K562 (cell line): ENCODE measurements at regions not wholly inside any gene's neighbourhood (a gene's known extent, or its start where the extent isn't known, plus 50 kb on each side); places are given as distances from the start of the nearest gene placed in this dataset.

Experiments
- ATAC-seq: fragments of 200-7000 bp; cut with Tn5 transposase; 3 replicates; pipeline ENCODE4 v1.9.1; 2020; ENCODE audit warnings: moderate library complexity
- BruUV-seq: library from RNA; stranded (reverse); fragments of 400-500 nt; replicated peaks from 2 replicates; lab custom pipeline; 2021; lab: Mats Ljungman, UMichigan
- CTCF ChIA-PET: fragments of 300-600 bp; formaldehyde crosslinking; extraction: SDS; loops from one replicate; lab custom pipeline; 2021; ENCODE audit warnings: low intra/inter-chr PET ratio; lab: Yijun Ruan, JAX
- POLR2A ChIA-PET: fragments of 300-600, 350-650 bp; sonication (Branson Sonifier 250); formaldehyde crosslinking; extraction: SDS; loops from one replicate; lab custom pipeline; 2021; ENCODE audit warnings: antibody characterized with exemption, inconsistent platforms; lab: Yijun Ruan, JAX
- DNase-seq, 4 experiments: peaks; one replicate each; pipeline versions ENCODE4 v3.0.0 to v3.0.0-alpha.2; 2011 to 2018; ENCODE audit warnings: low spot score in 3 of 4, mixed read lengths in 3 of 4; ENCODE audit errors: extremely low read depth in 1 of 4
- FAIRE-seq: peaks from 2 replicates; lab custom pipeline; 2011; peaks lifted over from hg19 to GRCh38; lab: Jason Lieb, UNC
- H2AFZ ChIP-seq: 2 replicates; pipeline ENCODE4 v1.6.0; 2011; ENCODE audit warnings: low read depth, low read length, control low read depth, inconsistent platforms
- H3K27ac ChIP-seq: fragments of 200-600 bp; 3 replicates; pipeline ENCODE4 v1.8.0; 2011; ENCODE audit warnings: low read depth, mild to moderate bottlenecking, control low read depth, inconsistent platforms, low read length, moderate library complexity, mixed read lengths; ENCODE audit errors: extremely low read depth
- H3K27me3 ChIP-seq, 2 experiments: fragments of 300-600 bp in 1 of 2; 2 replicates in 1 of 2; 3 replicates in 1 of 2; pipeline versions ENCODE4 v1.6.0 to v1.8.0; 2011; ENCODE audit warnings: inconsistent platforms in 2 of 2, low read length in 2 of 2, mild to moderate bottlenecking in 1 of 2, mixed read lengths in 1 of 2, moderate library complexity in 1 of 2; ENCODE audit not compliant: control insufficient read depth in 2 of 2, insufficient read depth in 2 of 2
- H3K36me3 ChIP-seq: fragments of 300-600 bp; 3 replicates; pipeline ENCODE4 v1.8.0; 2011; ENCODE audit warnings: mild to moderate bottlenecking, low read length, inconsistent platforms; ENCODE audit not compliant: control insufficient read depth, insufficient read depth
- H3K4me1 ChIP-seq, 2 experiments: fragments of 200-600 bp in 1 of 2; replicated peaks in 1 of 2; 2 replicates in 1 of 2; 3 replicates in 1 of 2; pipeline versions ENCODE4 v1.5.1 to v1.8.0; 2011; ENCODE audit warnings: inconsistent platforms in 2 of 2, low read length in 2 of 2, mild to moderate bottlenecking in 1 of 2, mixed read lengths in 1 of 2, moderate library complexity in 1 of 2; ENCODE audit not compliant: control insufficient read depth in 2 of 2, insufficient read depth in 2 of 2
- H3K4me2 ChIP-seq: 2 replicates; pipeline ENCODE4 v1.6.1; 2011; ENCODE audit warnings: low read length, control low read depth, inconsistent platforms, mixed read lengths; ENCODE audit not compliant: insufficient read depth
- H3K4me3 ChIP-seq: fragments of 200-600 bp; sonication (generic), shearing (Covaris generic); 2 replicates; pipeline ENCODE4 v1.5.1; 2016; ENCODE audit warnings: control low read depth, inconsistent platforms
- H3K79me2 ChIP-seq: fragments of 200-600 bp; 3 replicates; pipeline ENCODE4 v1.8.0; 2011; ENCODE audit warnings: low read length, inconsistent platforms; ENCODE audit not compliant: control insufficient read depth, insufficient read depth
- H3K9ac ChIP-seq, 2 experiments: 2 replicates each; pipeline versions ENCODE4 v1.6.0 to v1.6.1; 2011; ENCODE audit warnings: low read depth in 2 of 2, low read length in 2 of 2, control low read depth in 1 of 2, inconsistent platforms in 1 of 2, mild to moderate bottlenecking in 1 of 2, mixed read lengths in 1 of 2; ENCODE audit not compliant: insufficient read depth in 1 of 2
- H3K9me1 ChIP-seq: one replicate; pipeline ENCODE4 v1.6.0; 2011; ENCODE audit warnings: inconsistent platforms, mild to moderate bottlenecking, low read length, moderate library complexity; ENCODE audit not compliant: control insufficient read depth, insufficient read depth
- H3K9me3 ChIP-seq: replicated peaks from 2 replicates; pipeline ENCODE4 v1.5.1; 2011; ENCODE audit warnings: low read depth, low read length, inconsistent platforms; ENCODE audit not compliant: control insufficient read depth, insufficient read depth
- H4K20me1 ChIP-seq: replicated peaks from 2 replicates; pipeline ENCODE4 v1.6.1; 2011; ENCODE audit warnings: low read length, inconsistent platforms, mixed read lengths; ENCODE audit not compliant: control insufficient read depth, insufficient read depth
- BRD9 ChIP-seq: fragments of 450-650 bp; IDR thresholded peaks from 2 replicates; pipeline ENCODE4 v1.6.1; 2018; ENCODE audit warnings: low read depth; ENCODE audit not compliant: partially characterized antibody
- EGR1 ChIP-seq: fragments of 450-650 bp; conservative IDR thresholded peaks from 2 replicates; pipeline ENCODE4 v1.6.1; 2017; ENCODE audit warnings: mild to moderate bottlenecking
- EP300 ChIP-seq: IDR thresholded peaks from 2 replicates; pipeline ENCODE4 v1.6.1; 2012; ENCODE audit warnings: low read length, improper control_type of control experiment
- FIP1L1 ChIP-seq: fragments of 200-400 bp; formaldehyde crosslinking; IDR thresholded peaks from 2 replicates; pipeline ENCODE4 v1.6.1; 2018; ENCODE audit warnings: mild to moderate bottlenecking, low read depth, low read length; ENCODE audit not compliant: poor library complexity, severe bottlenecking
- FOXA1 ChIP-seq: fragments of 450-650 bp; IDR thresholded peaks from 2 replicates; pipeline ENCODE4 v1.6.1; 2016; ENCODE audit warnings: mild to moderate bottlenecking, borderline replicate concordance
- FOXJ3 ChIP-seq: sonication (generic); formaldehyde crosslinking; IDR thresholded peaks from 2 replicates; pipeline ENCODE4 v1.4.0; 2020; ENCODE audit warnings: mild to moderate bottlenecking, missing genetic modification reagents
- GABPA ChIP-seq: fragments of 200-800 bp; sonication (Bioruptor generic); conservative IDR thresholded peaks from 2 replicates; pipeline ENCODE4 v1.6.1; 2016; ENCODE audit warnings: low read depth, missing genetic modification characterization, missing compliant biosample characterization
- GTF2E2 ChIP-seq: fragments of 200-800 bp; sonication (Bioruptor generic); IDR thresholded peaks from 2 replicates; pipeline ENCODE4 v1.6.1; 2016; ENCODE audit warnings: missing genetic modification characterization, missing compliant biosample characterization
- NFE2 ChIP-seq: IDR thresholded peaks from 2 replicates; pipeline ENCODE4 v1.6.1; 2014; ENCODE audit warnings: antibody characterized with exemption, low read depth
- NFE2L1 ChIP-seq: fragments of 450-650 bp; IDR thresholded peaks from 2 replicates; pipeline ENCODE4 v1.6.1; 2016; ENCODE audit warnings: missing genetic modification characterization, low read depth, mild to moderate bottlenecking, missing compliant biosample characterization, moderate library complexity, borderline replicate concordance
- OTX1 ChIP-seq: fragments of 450-650 bp; formaldehyde crosslinking; IDR thresholded peaks from 2 replicates; pipeline ENCODE4 v1.4.0; 2022; ENCODE audit warnings: mild to moderate bottlenecking
- RBM25 ChIP-seq: fragments of 200-400 bp; formaldehyde crosslinking; IDR thresholded peaks from 2 replicates; pipeline ENCODE4 v1.6.1; 2018; ENCODE audit warnings: low read length, low read depth, moderate library complexity; ENCODE audit not compliant: severe bottlenecking
- SRSF1 ChIP-seq: fragments of 200-400 bp; formaldehyde crosslinking; IDR thresholded peaks from 2 replicates; pipeline ENCODE4 v1.6.1; 2017; ENCODE audit warnings: mild to moderate bottlenecking, low read depth, low read length, moderate library complexity
- TARDBP ChIP-seq: fragments of 450-650 bp; IDR thresholded peaks from 2 replicates; pipeline ENCODE4 v1.6.1; 2016
- ZBTB7A ChIP-seq: IDR thresholded peaks from 2 replicates; pipeline ENCODE4 v1.6.1; 2011; ENCODE audit warnings: low read depth, mild to moderate bottlenecking, low read length, moderate library complexity, borderline replicate concordance; ENCODE audit not compliant: control insufficient read depth
- ZNF408 ChIP-seq: fragments of 250-450 bp; sonication (Bioruptor Pico); IDR thresholded peaks from 2 replicates; pipeline ENCODE4 v1.4.0; 2020; ENCODE audit warnings: low read depth, mild to moderate bottlenecking, moderate library complexity
- WGBS: fragments of 100-300 bp; shearing (Covaris generic); methylation state at CpG from one replicate; pipeline ENCODE4 v1.1.6; 2016; ENCODE audit warnings: low coverage, mixed read lengths; ENCODE audit not compliant: insufficient coverage; ENCODE audit errors: missing lambda C conversion rate; 5-methylcytosine and 5-hydroxymethylcytosine counted together
- in situ Hi-C: fragments of 300-500 bp; cut with MboI; formaldehyde crosslinking; loops from 4 replicates; pipeline ENCODE4 v1.15.0; 2018; ENCODE audit warnings: inconsistent platforms, mixed read lengths
- intact Hi-C: fragments of 100-400 bp; cut with micrococcal nuclease; formaldehyde crosslinking; loops from 2 replicates; pipeline ENCODE4 v1.14.2; 2022
- TF ChIP-seq, protein P1 (sequence below): sonication (generic); formaldehyde crosslinking; IDR thresholded peaks from 2 replicates; pipeline ENCODE4 v1.9.0; 2022; ENCODE audit warnings: mild to moderate bottlenecking, missing genetic modification reagents
- TF ChIP-seq, protein P2 (sequence below): fragments of 200-800 bp; sonication (Bioruptor generic); IDR thresholded peaks from 2 replicates; pipeline ENCODE4 v1.6.1; 2017; ENCODE audit warnings: missing genetic modification characterization, missing compliant biosample characterization
- TF ChIP-seq, protein P3 (sequence below), 2 experiments: fragments of 450-650 bp in 1 of 2; sonication (generic) in 1 of 2; formaldehyde crosslinking in 1 of 2; IDR thresholded peaks in 1 of 2; conservative IDR thresholded peaks in 1 of 2; 2 replicates each; pipeline versions ENCODE4 v1.6.1 to v1.8.1; 2016 to 2023; ENCODE audit warnings: mild to moderate bottlenecking in 2 of 2, moderate library complexity in 2 of 2, inconsistent platforms in 1 of 2, missing genetic modification reagents in 1 of 2

DNA sequence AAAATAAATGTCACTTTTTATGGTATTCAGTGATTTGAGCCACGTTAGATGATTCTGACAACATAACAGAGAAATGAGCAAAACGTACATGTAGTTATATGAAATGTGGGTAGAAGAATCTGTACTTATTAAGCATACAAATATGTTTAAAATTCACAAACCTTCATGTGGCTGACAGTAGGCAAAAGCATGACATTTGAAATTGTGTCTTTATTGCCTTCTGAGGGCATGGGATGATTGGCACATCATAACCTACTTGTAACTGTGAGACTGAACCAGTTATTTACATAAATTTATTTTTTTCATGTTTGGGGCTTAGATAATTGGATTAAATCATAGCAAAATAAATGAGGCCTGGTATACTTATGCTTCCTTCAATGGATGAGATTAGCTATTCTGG, 202.2 kb downstream of the DNAJB9 start:
- DNase-seq: no peak
- Histone ChIP-seq H3K4me2 (no peak overlapping the region), H3K27ac (no peak overlapping the region), H4K20me1 (no peaks in the 10 kb centered on the region), H3K9me3 (no peaks in the 10 kb centered on the region), H3K4me1 (no peaks in the 10 kb centered on the region), H3K27me3 (no peaks in the 10 kb centered on the region), H3K4me3 (no peak overlapping the region), H3K9ac (no peak overlapping the region), H3K36me3 (no peaks in the 10 kb centered on the region), H3K9me1 (no peaks in the 10 kb centered on the region), H2AFZ (no peak overlapping the region), H3K79me2 (no peaks in the 10 kb centered on the region)
- intact Hi-C loops: no loop called here
- no peak for ATAC-seq
- POLR2A ChIA-PET: no interaction called here
- in situ Hi-C loops: no loop called here
- CTCF ChIA-PET: no interaction called here
- TF ChIP-seq OTX1 (CRISPR knock-in tag) (no peak), ZNF408 (CRISPR knock-in tag) (no peak), RBM25 (no peak), EGR1 (no peak), ZBTB7A (no peak), FOXJ3 (CRISPR knock-in tag) (no peak), NFE2 (no peak), FIP1L1 (no peak), SRSF1 (no peak), BRD9 (no peak), TARDBP (no peak), FOXA1 (no peak), EP300 (no peak), GABPA (tag) (no peak), GTF2E2 (tag) (no peak), NFE2L1 (tag) (no peak)
- TF ChIP-seq, protein P1, sequence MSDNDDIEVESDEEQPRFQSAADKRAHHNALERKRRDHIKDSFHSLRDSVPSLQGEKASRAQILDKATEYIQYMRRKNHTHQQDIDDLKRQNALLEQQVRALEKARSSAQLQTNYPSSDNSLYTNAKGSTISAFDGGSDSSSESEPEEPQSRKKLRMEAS: no peak
- TF ChIP-seq, protein P2, sequence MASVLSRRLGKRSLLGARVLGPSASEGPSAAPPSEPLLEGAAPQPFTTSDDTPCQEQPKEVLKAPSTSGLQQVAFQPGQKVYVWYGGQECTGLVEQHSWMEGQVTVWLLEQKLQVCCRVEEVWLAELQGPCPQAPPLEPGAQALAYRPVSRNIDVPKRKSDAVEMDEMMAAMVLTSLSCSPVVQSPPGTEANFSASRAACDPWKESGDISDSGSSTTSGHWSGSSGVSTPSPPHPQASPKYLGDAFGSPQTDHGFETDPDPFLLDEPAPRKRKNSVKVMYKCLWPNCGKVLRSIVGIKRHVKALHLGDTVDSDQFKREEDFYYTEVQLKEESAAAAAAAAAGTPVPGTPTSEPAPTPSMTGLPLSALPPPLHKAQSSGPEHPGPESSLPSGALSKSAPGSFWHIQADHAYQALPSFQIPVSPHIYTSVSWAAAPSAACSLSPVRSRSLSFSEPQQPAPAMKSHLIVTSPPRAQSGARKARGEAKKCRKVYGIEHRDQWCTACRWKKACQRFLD (CRISPR knock-in tag): no peak
- TF ChIP-seq, protein P3, sequence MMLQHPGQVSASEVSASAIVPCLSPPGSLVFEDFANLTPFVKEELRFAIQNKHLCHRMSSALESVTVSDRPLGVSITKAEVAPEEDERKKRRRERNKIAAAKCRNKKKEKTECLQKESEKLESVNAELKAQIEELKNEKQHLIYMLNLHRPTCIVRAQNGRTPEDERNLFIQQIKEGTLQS (IDR thresholded peaks at IDR 0.05): no peak
- TF ChIP-seq, protein P3 (CRISPR knock-in tag; conservative IDR thresholded peaks at IDR 0.05): no peak
- 2% methylated on average over 2 of the region's 2 CpGs for WGBS
- FAIRE-seq: no peak
- no TSS peak for BruUV-seq
